Gastrocnemius medialis (tissue), 4 donors: ENCODE measurements at regions not wholly inside any gene's neighbourhood (a gene's known extent, or its start where the extent isn't known, plus 50 kb on each side); places are given as distances from the start of the nearest gene placed in this dataset.

Experiments
- ATAC-seq, 2 donors: fragments of 150-250 bp; one replicate each; pipeline ENCODE4 v1.9.1; 2016
- DNase-seq, 2 donors: peaks; one replicate each; pipeline ENCODE4 v3.0.0-alpha.2; 2019
- H3K27ac ChIP-seq, 4 donors: fragments of 200-600 bp; sonication (generic); 1 replicate in 1 of 4; 2 replicates in 3 of 4; pipeline ENCODE4 v1.5.1; 2016 to 2018; ENCODE audit warnings: mild to moderate bottlenecking in 2 of 4, moderate library complexity in 1 of 4
- H3K27me3 ChIP-seq, 3 donors: fragments of 200-600 bp; sonication (generic) in 2 of 3; 1 replicate in 1 of 3; 2 replicates in 2 of 3; pipeline versions ENCODE4 v1.5.1 to v1.6.0; 2016 to 2019; ENCODE audit warnings: mild to moderate bottlenecking in 1 of 3, moderate library complexity in 1 of 3
- H3K36me3 ChIP-seq, 2 donors: fragments of 200-600 bp; sonication (generic) in 1 of 2; one replicate each; pipeline ENCODE4 v1.5.1; 2017 to 2018
- H3K4me1 ChIP-seq, 2 donors: fragments of 200-600 bp; sonication (generic) in 1 of 2; one replicate each; pipeline ENCODE4 v1.5.1; 2016 to 2017; ENCODE audit warnings: mild to moderate bottlenecking in 2 of 2
- H3K4me3 ChIP-seq, 4 donors: fragments of 200-600 bp; sonication (generic) in 3 of 4; 1 replicate in 1 of 4; 2 replicates in 3 of 4; pipeline ENCODE4 v1.5.1; 2016 to 2019; ENCODE audit warnings: mild to moderate bottlenecking in 2 of 4
- H3K9me3 ChIP-seq, 3 donors: fragments of 200-600 bp; sonication (generic) in 2 of 3; 1 replicate in 1 of 3; 2 replicates in 2 of 3; pipeline ENCODE4 v1.5.1; 2016 to 2019
- CTCF ChIP-seq, 5 experiments: fragments of 450-650 bp in 3 of 5; fragments of 200-600 bp in 2 of 5; sonication (generic) in 2 of 5; IDR thresholded peaks in 4 of 5; conservative IDR thresholded peaks in 1 of 5; 1 replicate in 4 of 5; 2 replicates in 1 of 5; pipeline ENCODE4 v1.5.1; 2016 to 2019; ENCODE audit warnings: antibody characterized with exemption in 5 of 5, mild to moderate bottlenecking in 3 of 5, moderate library complexity in 3 of 5
- POLR2A ChIP-seq, 2 donors: fragments of 450-650 bp; IDR thresholded peaks; one replicate each; pipeline ENCODE4 v1.6.1; 2017; ENCODE audit warnings: antibody characterized with exemption in 2 of 2, mild to moderate bottlenecking in 2 of 2, moderate library complexity in 2 of 2
- in situ Hi-C, 4 donors: fragments of 200-750 bp; cut with MboI; loops; one replicate each; pipeline versions ENCODE4 v1.15.0 to v1.8.0; 2017; ENCODE audit warnings: low sequenced_read_pairs in 4 of 4
- intact Hi-C: fragments of 100-400 bp; cut with DNase I; formaldehyde crosslinking; loops from one replicate; pipeline ENCODE4 v1.15.1; 2023; ENCODE audit warnings: low total_unique reads

GRCh38 chr6:98593676-98594075 lies 240.7 kb upstream of the POU3F2 start:
- in situ Hi-C loops = no loop called here
- no peak for TF ChIP-seq POLR2A (IDR thresholded peaks at IDR 0.05)
- TF ChIP-seq CTCF (IDR thresholded peaks at IDR 0.05 in 4 of 5, conservative IDR thresholded peaks at IDR 0.05 in 1 of 5) = no peak

GRCh38 chr6:98601716-98602115 lies 232.7 kb upstream of the POU3F2 start:
- no peak for DNase-seq
- intact Hi-C loops (no loop called here), in situ Hi-C loops (no loop called here)
- Histone ChIP-seq H3K9me3 (no peaks in the 10 kb centered on the region), H3K36me3 (no peaks in the 10 kb centered on the region), H3K4me1 (no peaks in the 10 kb centered on the region), H3K27ac (no peak overlapping the region), H3K27me3 (no peaks in the 10 kb centered on the region), H3K4me3 (no peak overlapping the region)
- ATAC-seq = no peak
- no peak for TF ChIP-seq POLR2A (IDR thresholded peaks at IDR 0.05)
- no peak for TF ChIP-seq CTCF (IDR thresholded peaks at IDR 0.05 in 4 of 5, conservative IDR thresholded peaks at IDR 0.05 in 1 of 5)

More at GRCh38 chr6:98593676-98594075, 240.7 kb upstream of the POU3F2 start:
- H3K9me3 ChIP-seq = no peaks in the 10 kb centered on the region
- ATAC-seq (no peak), DNase-seq (no peak)
- H3K27me3 ChIP-seq = no peaks in the 10 kb centered on the region
- H3K27ac ChIP-seq = no peak overlapping the region
- H3K36me3 ChIP-seq = no peaks in the 10 kb centered on the region
- H3K4me3 ChIP-seq = no peak overlapping the region
- H3K4me1 ChIP-seq = no peaks in the 10 kb centered on the region
- intact Hi-C loops = no loop called here

GRCh38 chr6:98605705-98606104 lies 228.7 kb upstream of the POU3F2 start:
- H3K27me3 ChIP-seq = no peaks in the 10 kb centered on the region
- no peak overlapping the region for H3K4me3 ChIP-seq
- ATAC-seq = no peak
- in situ Hi-C loops = no loop called here
- no peak overlapping the region for H3K27ac ChIP-seq
- TF ChIP-seq POLR2A (IDR thresholded peaks at IDR 0.05) (no peak), CTCF (IDR thresholded peaks at IDR 0.05 in 4 of 5, conservative IDR thresholded peaks at IDR 0.05 in 1 of 5) (no peak)
- DNase-seq = no peak
- no peaks in the 10 kb centered on the region for H3K36me3 ChIP-seq
- no peaks in the 10 kb centered on the region for H3K4me1 ChIP-seq
- intact Hi-C loops = no loop called here
- H3K9me3 ChIP-seq = no peaks in the 10 kb centered on the region

GRCh38 chr6:98627129-98627775 lies 207.1 kb upstream of the POU3F2 start:
- in situ Hi-C loops = no loop called here
- Histone ChIP-seq H3K27ac (no peak overlapping the region), H3K27me3 (no peaks in the 10 kb centered on the region), H3K4me1 (no peaks in the 10 kb centered on the region), H3K9me3 (no peaks in the 10 kb centered on the region), H3K36me3 (no peaks in the 10 kb centered on the region), H3K4me3 (no peak overlapping the region)
- TF ChIP-seq POLR2A (IDR thresholded peaks at IDR 0.05) = no peak
- no peak for TF ChIP-seq CTCF (IDR thresholded peaks at IDR 0.05 in 4 of 5, conservative IDR thresholded peaks at IDR 0.05 in 1 of 5)
- DNase-seq = no peak
- no peak for ATAC-seq
- intact Hi-C loops = no loop called here

GRCh38 chr6:98633886-98634285 lies 200.5 kb upstream of the POU3F2 start:
- H3K4me3 ChIP-seq = no peak overlapping the region
- TF ChIP-seq POLR2A (IDR thresholded peaks at IDR 0.05) = no peak
- TF ChIP-seq CTCF (IDR thresholded peaks at IDR 0.05 in 4 of 5, conservative IDR thresholded peaks at IDR 0.05 in 1 of 5) = no peak
- H3K36me3 ChIP-seq = no peaks in the 10 kb centered on the region
- ATAC-seq (no peak), DNase-seq (no peak)
- H3K27me3 ChIP-seq = no peaks in the 10 kb centered on the region
- no peaks in the 10 kb centered on the region for H3K4me1 ChIP-seq
- intact Hi-C loops = no loop called here
- in situ Hi-C loops = no loop called here
- H3K9me3 ChIP-seq = no peaks in the 10 kb centered on the region
- no peak overlapping the region for H3K27ac ChIP-seq
